Activated T-cell treated with anti-CD3 and anti-CD28 coated beads, Interleukin-2, amount 50 U/mL, for 72 hours (primary cell): ENCODE measurements at regions not wholly inside any gene's neighbourhood (a gene's known extent, or its start where the extent isn't known, plus 50 kb on each side); places are given as distances from the start of the nearest gene placed in this dataset.
"Not testable (repeated sequence)": the region's sequence is repeated elsewhere in the genome, so short reads cannot be mapped to it uniquely, and the experiment has no call there.

Experiments
- ATAC-seq, 2 donors: fragments of 150-1000 bp; cut with Tn5 transposase; replicated peaks in 1 of 2; 2 replicates each; pipeline ENCODE4 v1.10.0; 2021; ENCODE audit warnings: moderate library complexity in 2 of 2, mild to moderate bottlenecking in 1 of 2
- DNase-seq, 2 donors: peaks; one replicate each; pipeline ENCODE4 v3.0.0; 2021 to 2022; ENCODE audit warnings: mixed read lengths in 1 of 2
- H3K27ac Mint-ChIP-seq: one replicate; pipeline ENCODE4 v1.8.0; 2022; ENCODE audit warnings: mild to moderate bottlenecking, moderate library complexity, mixed read lengths
- H3K27me3 Mint-ChIP-seq: one replicate; pipeline ENCODE4 v1.8.0; 2022; ENCODE audit warnings: low read depth, mixed read lengths
- H3K36me3 Mint-ChIP-seq, 2 donors: one replicate each; pipeline ENCODE4 v1.8.0; 2022; ENCODE audit warnings: mixed read lengths in 2 of 2, mild to moderate bottlenecking in 1 of 2; ENCODE audit not compliant: insufficient read depth in 2 of 2
- H3K4me1 Mint-ChIP-seq: one replicate; pipeline ENCODE4 v1.8.0; 2022; ENCODE audit warnings: low read depth, mixed read lengths
- H3K4me3 Mint-ChIP-seq, 2 donors: one replicate each; pipeline ENCODE4 v1.8.0; 2022; ENCODE audit warnings: mild to moderate bottlenecking in 2 of 2, mixed read lengths in 2 of 2, moderate library complexity in 2 of 2
- H3K9me3 Mint-ChIP-seq, 2 donors: one replicate each; pipeline ENCODE4 v1.8.0; 2022; ENCODE audit warnings: mixed read lengths in 2 of 2

DNA sequence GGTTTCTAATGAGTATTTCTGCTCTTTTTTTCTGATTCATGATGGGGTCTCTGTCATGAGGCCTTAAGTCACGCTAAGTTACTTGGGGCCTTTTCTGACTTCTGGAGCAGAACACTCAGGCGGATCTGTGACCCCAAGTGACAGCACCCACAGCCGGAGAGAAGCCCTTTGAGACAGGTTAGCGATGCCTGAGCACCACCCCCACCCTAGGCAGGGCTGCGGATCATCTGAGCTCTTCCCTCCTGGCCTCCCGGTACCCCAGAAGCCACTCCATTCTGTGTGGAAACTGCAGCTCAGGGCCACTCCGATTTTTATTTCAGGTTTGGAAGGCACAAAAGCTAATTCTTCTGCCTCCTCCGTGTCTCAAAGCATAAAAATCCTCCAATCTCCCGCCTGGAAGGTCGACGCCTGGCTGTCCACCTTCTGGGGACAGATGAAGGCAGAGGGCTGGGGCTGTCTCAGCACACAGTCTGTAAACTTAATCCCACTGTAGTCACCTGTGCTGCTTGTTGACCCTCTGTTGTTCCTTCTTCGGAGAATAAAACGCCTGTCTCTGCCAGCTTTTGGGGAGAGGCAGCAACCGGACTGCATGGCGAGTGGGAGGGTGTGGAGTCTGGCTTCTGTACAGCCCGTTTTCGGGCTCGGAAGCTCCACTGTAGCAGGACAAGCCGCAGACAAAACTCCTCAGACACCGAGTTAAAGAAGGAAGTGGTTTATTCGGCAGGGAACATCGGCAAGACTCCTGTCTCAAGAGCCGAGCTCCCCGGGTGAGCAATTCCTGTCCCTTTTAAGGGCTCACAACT, 88.8 kb downstream of the SPRY4 start:
- Mint-ChIP-seq H3K27me3 (no peaks in the 10 kb centered on the region), H3K9me3 (no peaks in the 10 kb centered on the region), H3K4me3 (no peak overlapping the region), H3K4me1 (peaks cover 27% of the 10 kb centered on the region), H3K27ac (no peak overlapping the region), H3K36me3 (no peaks in the 10 kb centered on the region)
- DNase-seq (no peak), ATAC-seq (no peak)

GRCh38 chr5:142235050-142235797, 89.6 kb downstream of the SPRY4 start:
- Mint-ChIP-seq H3K9me3 (no peaks in the 10 kb centered on the region), H3K4me3 (no peak overlapping the region), H3K27me3 (no peaks in the 10 kb centered on the region), H3K27ac (no peak overlapping the region), H3K4me1 (peaks cover 27% of the 10 kb centered on the region), H3K36me3 (no peaks in the 10 kb centered on the region)
- DNase-seq (peak in 1 of 2 donors; percentile 17), ATAC-seq (peak; percentile 71 to 72)

GRCh38 chr5:142233083-142234032, 91.5 kb downstream of the SPRY4 start:
- Mint-ChIP-seq H3K36me3 (no peaks in the 10 kb centered on the region), H3K4me3 (no peak overlapping the region), H3K4me1 (peaks cover 27% of the 10 kb centered on the region), H3K27ac (no peak overlapping the region), H3K9me3 (no peaks in the 10 kb centered on the region), H3K27me3 (no peaks in the 10 kb centered on the region)
- ATAC-seq (no peak), DNase-seq (no peak)

DNA sequence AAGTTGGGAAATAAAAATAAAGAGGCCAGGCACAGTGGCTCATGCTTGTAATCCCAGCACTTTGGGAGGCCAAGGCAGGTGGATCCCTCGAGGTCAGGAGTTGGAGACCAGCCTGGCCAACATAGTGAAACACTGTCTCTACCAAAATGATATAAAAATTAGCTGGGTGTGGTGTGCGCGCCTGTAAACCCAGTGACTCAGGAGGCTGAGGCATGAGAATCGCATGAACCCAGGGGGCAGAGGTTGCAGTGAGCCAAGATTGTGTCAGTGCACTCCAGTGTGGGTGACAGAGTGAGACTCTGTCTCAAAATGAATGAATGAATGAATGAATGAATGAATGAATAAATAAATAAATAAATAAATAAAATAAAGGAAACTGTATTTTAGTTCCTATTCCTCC, 93.9 kb downstream of the SPRY4 start:
- not testable (repeated sequence) for H3K4me3 Mint-ChIP-seq, DNase-seq, H3K27me3 Mint-ChIP-seq, H3K36me3 Mint-ChIP-seq, H3K27ac Mint-ChIP-seq, ATAC-seq, H3K9me3 Mint-ChIP-seq
- peaks cover 21% of the 10 kb centered on the region for H3K4me1 Mint-ChIP-seq

DNA sequence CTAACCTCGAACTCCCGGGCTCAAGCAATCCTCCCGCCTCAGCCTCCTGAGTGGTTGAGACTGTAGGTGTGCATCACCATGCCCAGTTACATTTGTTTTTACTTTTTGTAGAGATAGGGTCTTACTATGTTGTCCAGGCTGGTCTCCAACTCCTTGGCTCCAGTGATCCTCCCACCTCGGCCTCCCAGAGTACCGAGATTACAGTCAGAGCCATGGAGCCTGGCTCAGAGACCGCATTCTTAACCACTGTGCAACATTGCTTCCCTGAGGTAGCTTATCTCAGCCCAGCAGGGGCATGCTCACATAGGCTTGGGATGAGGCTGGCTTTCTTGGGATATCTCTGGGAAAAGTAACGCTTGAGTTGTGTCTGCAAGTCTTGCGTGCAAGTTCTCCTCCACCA, 99.7 kb downstream of the SPRY4 start:
- DNase-seq, result no peak
- Mint-ChIP-seq H3K4me3 (no peak overlapping the region), H3K27me3 (no peaks in the 10 kb centered on the region), H3K4me1 (peaks cover 20% of the 10 kb centered on the region), H3K27ac (no peak overlapping the region), H3K36me3 (no peaks in the 10 kb centered on the region), H3K9me3 (no peaks in the 10 kb centered on the region)
- no peak for ATAC-seq

DNA sequence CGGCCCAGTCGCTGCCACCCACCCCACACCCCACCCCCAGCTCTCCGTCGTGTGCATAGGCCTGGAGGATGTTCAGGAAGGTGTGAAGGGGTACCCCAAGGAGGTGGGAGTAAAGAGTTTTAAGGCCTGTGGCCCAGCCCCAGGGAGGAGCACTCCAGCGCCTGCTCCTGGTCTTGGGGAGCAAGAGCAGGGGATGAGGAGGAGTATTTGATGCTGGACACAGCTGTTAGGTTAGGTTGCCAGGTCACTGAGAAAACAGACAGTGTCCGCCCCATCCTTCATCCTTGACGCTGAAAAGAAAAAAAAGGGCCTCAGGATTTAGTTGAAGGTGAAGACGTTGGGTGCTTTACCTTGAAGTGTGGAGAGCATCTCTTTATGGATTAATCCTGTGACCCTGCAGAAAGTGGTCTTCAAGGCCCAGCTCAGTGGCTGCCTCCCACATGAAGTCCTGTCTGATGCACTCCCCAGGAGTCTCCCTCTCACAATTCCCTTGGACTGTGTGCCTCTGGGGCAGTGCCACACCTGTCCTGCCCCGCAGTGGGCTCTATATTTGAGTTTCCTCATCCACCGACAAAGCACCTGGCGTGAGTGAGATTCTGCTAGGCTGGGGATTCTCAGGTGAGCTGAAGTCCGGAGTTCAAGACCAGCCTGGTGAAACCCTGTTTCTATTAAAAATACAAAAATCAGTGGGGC, 101.8 kb downstream of the SPRY4 start:
- peaks cover 20% of the 10 kb centered on the region for H3K4me1 Mint-ChIP-seq
- no peak overlapping the region for H3K4me3 Mint-ChIP-seq
- H3K36me3 Mint-ChIP-seq, result no peaks in the 10 kb centered on the region
- H3K27ac Mint-ChIP-seq, result no peak overlapping the region
- no peak for DNase-seq
- H3K9me3 Mint-ChIP-seq, result no peaks in the 10 kb centered on the region
- ATAC-seq, result peak in 1 of 2 donors; percentile 4
- no peaks in the 10 kb centered on the region for H3K27me3 Mint-ChIP-seq

- no peak for ATAC-seq
- no peak for DNase-seq
- H3K36me3 Mint-ChIP-seq, result no peaks in the 10 kb centered on the region
- no peak overlapping the region for H3K27ac Mint-ChIP-seq
- H3K4me1 Mint-ChIP-seq, result peaks cover 20% of the 10 kb centered on the region
- H3K9me3 Mint-ChIP-seq, result no peaks in the 10 kb centered on the region
- H3K27me3 Mint-ChIP-seq, result no peaks in the 10 kb centered on the region
- H3K4me3 Mint-ChIP-seq, result no peak overlapping the region
Observed at GRCh38 chr5:142222225-142222865, 102.5 kb downstream of the SPRY4 start.

- no peaks in the 10 kb centered on the region for H3K27me3 Mint-ChIP-seq
- ATAC-seq (no peak), DNase-seq (no peak)
- peaks cover 20% of the 10 kb centered on the region for H3K4me1 Mint-ChIP-seq
- no peaks in the 10 kb centered on the region for H3K36me3 Mint-ChIP-seq
- no peaks in the 10 kb centered on the region for H3K9me3 Mint-ChIP-seq
- H3K4me3 Mint-ChIP-seq, result no peak overlapping the region
- no peak overlapping the region for H3K27ac Mint-ChIP-seq
Observed at GRCh38 chr5:142221091-142221860, 103.5 kb downstream of the SPRY4 start.

GRCh38 chr5:142219146-142219545, 105.7 kb downstream of the SPRY4 start:
- H3K27ac Mint-ChIP-seq, result no peak overlapping the region
- ATAC-seq, result no peak
- no peak overlapping the region for H3K4me3 Mint-ChIP-seq
- H3K36me3 Mint-ChIP-seq, result no peaks in the 10 kb centered on the region
- peaks cover 20% of the 10 kb centered on the region for H3K4me1 Mint-ChIP-seq
- no peak for DNase-seq
- H3K9me3 Mint-ChIP-seq, result no peaks in the 10 kb centered on the region
- no peaks in the 10 kb centered on the region for H3K27me3 Mint-ChIP-seq

GRCh38 chr5:142216931-142217330, 107.9 kb downstream of the SPRY4 start:
- DNase-seq (no peak), ATAC-seq (no peak)
- no peaks in the 10 kb centered on the region for H3K9me3 Mint-ChIP-seq
- no peak overlapping the region for H3K4me3 Mint-ChIP-seq
- H3K36me3 Mint-ChIP-seq, result no peaks in the 10 kb centered on the region
- H3K4me1 Mint-ChIP-seq, result peaks cover 5% of the 10 kb centered on the region
- no peak overlapping the region for H3K27ac Mint-ChIP-seq
- H3K27me3 Mint-ChIP-seq, result no peaks in the 10 kb centered on the region

DNA sequence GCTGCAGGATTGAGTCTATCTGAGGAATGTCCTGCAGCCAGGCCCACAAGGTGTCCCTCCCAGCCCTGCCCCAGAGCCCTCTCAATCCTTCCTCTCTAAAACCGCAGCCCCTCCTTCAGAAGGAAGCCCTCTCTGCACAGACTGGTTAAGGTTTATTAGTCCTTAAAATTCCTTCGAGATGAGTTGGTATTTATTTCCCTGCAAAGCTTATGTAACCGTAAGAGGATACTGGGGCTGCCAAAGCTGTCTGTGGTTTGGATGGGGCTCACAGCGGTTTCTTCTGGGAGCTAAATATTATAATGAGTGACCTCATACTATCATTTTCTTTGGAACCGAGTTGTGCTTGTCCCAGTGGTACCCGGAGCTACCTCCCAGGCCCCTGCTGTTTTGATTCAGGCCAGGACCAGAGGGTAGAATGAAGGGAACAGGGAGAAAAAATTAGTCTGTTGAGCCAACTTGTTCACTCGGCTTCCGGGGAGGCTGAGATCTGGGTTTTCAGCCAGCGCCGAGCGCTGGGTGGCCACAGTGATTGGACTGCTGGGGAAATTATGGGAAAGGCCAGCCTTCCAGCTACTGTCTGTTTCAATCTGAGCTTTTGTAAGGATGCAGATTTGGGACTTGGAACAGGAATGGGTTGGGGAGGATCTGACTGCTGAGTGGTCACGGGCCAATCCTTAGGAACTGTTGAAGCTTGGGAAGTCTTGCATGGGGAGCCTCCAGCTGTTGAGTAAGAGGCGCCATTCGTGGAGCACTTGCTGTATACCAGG, 107.5 kb downstream of the NDFIP1 start:
- H3K36me3 Mint-ChIP-seq, result no peaks in the 10 kb centered on the region
- no peaks in the 10 kb centered on the region for H3K27me3 Mint-ChIP-seq
- peaks cover 5% of the 10 kb centered on the region for H3K4me1 Mint-ChIP-seq
- no peak for DNase-seq
- no peaks in the 10 kb centered on the region for H3K9me3 Mint-ChIP-seq
- no peak overlapping the region for H3K27ac Mint-ChIP-seq
- no peak for ATAC-seq
- H3K4me3 Mint-ChIP-seq, result no peak overlapping the region
